Memory B cell (primary cell): ENCODE measurements at regions not wholly inside any gene's neighbourhood (a gene's known extent, or its start where the extent isn't known, plus 50 kb on each side); places are given as distances from the start of the nearest gene placed in this dataset.

Experiments
- ATAC-seq: fragments of 150-1000 bp; cut with Tn5 transposase; 2 replicates; pipeline ENCODE4 v1.10.0; 2021; ENCODE audit warnings: low read depth, mild to moderate bottlenecking, moderate library complexity
- DNase-seq, 2 donors: peaks; one replicate each; pipeline ENCODE4 v3.0.0; 2022; ENCODE audit warnings: low spot score in 2 of 2
- H3K27ac Mint-ChIP-seq: one replicate; pipeline ENCODE4 v1.8.0; 2022; ENCODE audit warnings: mild to moderate bottlenecking, moderate library complexity, mixed read lengths
- H3K27me3 Mint-ChIP-seq: one replicate; pipeline ENCODE4 v1.8.0; 2022; ENCODE audit warnings: mixed read lengths
- H3K36me3 Mint-ChIP-seq: one replicate; pipeline ENCODE4 v1.8.0; 2022; ENCODE audit warnings: mild to moderate bottlenecking, mixed read lengths
- H3K4me1 Mint-ChIP-seq: one replicate; pipeline ENCODE4 v1.8.0; 2022; ENCODE audit warnings: mixed read lengths
- H3K4me3 Mint-ChIP-seq: one replicate; pipeline ENCODE4 v1.8.0; 2022; ENCODE audit warnings: mild to moderate bottlenecking, moderate library complexity, mixed read lengths
- H3K9me3 Mint-ChIP-seq: one replicate; pipeline ENCODE4 v1.8.0; 2022; ENCODE audit warnings: mixed read lengths

DNA sequence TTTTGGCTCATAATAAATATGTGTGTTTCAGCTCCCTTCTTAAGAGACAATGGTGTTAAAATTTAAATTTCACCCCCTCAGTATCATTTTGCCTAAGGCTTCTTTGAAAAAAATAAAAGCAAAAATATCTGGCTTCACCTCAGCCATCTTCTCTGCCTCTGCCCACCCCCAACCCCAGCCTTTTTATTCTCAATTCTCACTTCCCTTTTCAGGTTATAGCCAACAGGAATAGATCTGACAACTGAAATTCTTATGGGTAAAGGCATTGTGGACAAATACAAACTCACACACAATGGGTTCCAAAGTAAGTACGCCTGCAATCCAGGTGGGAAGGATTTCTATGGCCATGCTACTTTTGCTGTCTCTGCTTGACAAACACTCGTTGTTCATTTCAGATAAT, 399.0 kb upstream of the ARRDC4 start:
- H3K9me3 Mint-ChIP-seq = peaks cover 8% of the 10 kb centered on the region
- no peak for DNase-seq
- no peaks in the 10 kb centered on the region for H3K36me3 Mint-ChIP-seq
- no peak overlapping the region for H3K27ac Mint-ChIP-seq
- H3K4me1 Mint-ChIP-seq = no peaks in the 10 kb centered on the region
- H3K4me3 Mint-ChIP-seq = no peak overlapping the region
- H3K27me3 Mint-ChIP-seq = no peaks in the 10 kb centered on the region
- no peak for ATAC-seq

- Mint-ChIP-seq H3K27me3 (no peaks in the 10 kb centered on the region), H3K36me3 (no peaks in the 10 kb centered on the region), H3K9me3 (peaks cover 5% of the 10 kb centered on the region), H3K27ac (no peak overlapping the region), H3K4me1 (no peaks in the 10 kb centered on the region), H3K4me3 (no peak overlapping the region)
- ATAC-seq (no peak), DNase-seq (no peak)
These were observed 397.0 kb upstream of the ARRDC4 start for GRCh38 chr15:97563516-97563915.

GRCh38 chr15:97566961-97567360, 393.5 kb upstream of the ARRDC4 start:
- no peak for ATAC-seq
- no peaks in the 10 kb centered on the region for H3K36me3 Mint-ChIP-seq
- H3K4me3 Mint-ChIP-seq = no peak overlapping the region
- peaks cover 2% of the 10 kb centered on the region for H3K9me3 Mint-ChIP-seq
- H3K27me3 Mint-ChIP-seq = no peaks in the 10 kb centered on the region
- DNase-seq = no peak
- no peak overlapping the region for H3K27ac Mint-ChIP-seq
- no peaks in the 10 kb centered on the region for H3K4me1 Mint-ChIP-seq

DNA sequence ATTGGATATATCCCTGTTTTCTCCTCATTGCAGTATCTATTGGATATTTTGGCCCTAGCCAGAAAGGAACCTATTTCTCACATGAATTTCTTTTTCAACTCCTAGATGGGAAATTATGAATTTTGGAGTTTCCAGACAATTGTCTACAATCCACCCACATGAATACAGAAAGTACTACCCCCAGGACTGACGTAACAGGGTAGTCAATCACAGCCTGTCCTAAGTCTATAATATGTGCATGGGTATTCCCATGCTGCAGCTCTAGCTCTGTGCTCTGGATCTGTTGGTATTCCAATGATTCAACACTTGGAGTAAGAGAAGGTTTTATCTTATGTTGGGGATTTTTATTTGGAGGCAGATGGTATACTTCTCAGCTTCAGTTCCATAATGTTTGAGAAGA, 393.1 kb upstream of the ARRDC4 start:
- no peaks in the 10 kb centered on the region for H3K4me1 Mint-ChIP-seq
- H3K27ac Mint-ChIP-seq = no peak overlapping the region
- H3K9me3 Mint-ChIP-seq = peaks cover 2% of the 10 kb centered on the region
- DNase-seq = no peak
- no peaks in the 10 kb centered on the region for H3K36me3 Mint-ChIP-seq
- no peak for ATAC-seq
- no peaks in the 10 kb centered on the region for H3K27me3 Mint-ChIP-seq
- H3K4me3 Mint-ChIP-seq = no peak overlapping the region

- no peak overlapping the region for H3K4me3 Mint-ChIP-seq
- DNase-seq (no peak), ATAC-seq (no peak)
- H3K27me3 Mint-ChIP-seq = no peaks in the 10 kb centered on the region
- H3K27ac Mint-ChIP-seq = no peak overlapping the region
- H3K4me1 Mint-ChIP-seq = no peaks in the 10 kb centered on the region
- H3K36me3 Mint-ChIP-seq = no peaks in the 10 kb centered on the region
- peaks cover 13% of the 10 kb centered on the region for H3K9me3 Mint-ChIP-seq
These were observed 383.4 kb upstream of the ARRDC4 start for GRCh38 chr15:97576929-97577645.

GRCh38 chr15:97585408-97585807, 375.1 kb upstream of the ARRDC4 start:
- Mint-ChIP-seq H3K27me3 (no peaks in the 10 kb centered on the region), H3K9me3 (peaks cover 9% of the 10 kb centered on the region), H3K4me1 (no peaks in the 10 kb centered on the region), H3K27ac (no peak overlapping the region), H3K36me3 (no peaks in the 10 kb centered on the region), H3K4me3 (no peak overlapping the region)
- ATAC-seq (no peak), DNase-seq (no peak)

DNA sequence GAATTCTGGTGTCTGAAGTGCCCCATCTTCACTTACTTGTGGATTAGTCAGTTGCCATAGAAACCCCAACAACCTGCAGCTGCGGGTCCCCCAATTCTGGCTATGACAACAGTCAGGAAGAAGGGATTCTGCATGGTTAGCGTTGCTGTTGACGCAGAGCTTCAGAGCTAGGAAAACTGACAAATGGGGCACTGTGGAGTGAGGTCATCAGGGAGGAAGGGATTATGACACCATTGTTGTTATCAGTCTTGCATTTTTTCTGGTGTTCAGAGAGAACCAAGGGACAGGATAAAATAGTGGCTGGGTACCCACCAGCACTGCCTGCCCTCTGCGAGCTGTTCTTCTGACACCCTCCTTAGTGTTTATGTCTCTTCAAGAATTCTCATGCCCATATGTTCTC, 367.7 kb upstream of the ARRDC4 start:
- Mint-ChIP-seq H3K36me3 (no peaks in the 10 kb centered on the region), H3K4me3 (no peak overlapping the region), H3K27ac (no peak overlapping the region), H3K4me1 (no peaks in the 10 kb centered on the region), H3K9me3 (peaks cover 4% of the 10 kb centered on the region), H3K27me3 (no peaks in the 10 kb centered on the region)
- DNase-seq (no peak), ATAC-seq (no peak)

GRCh38 chr15:97597801-97598200, 362.7 kb upstream of the ARRDC4 start:
- Mint-ChIP-seq H3K4me3 (no peak overlapping the region), H3K27me3 (no peaks in the 10 kb centered on the region), H3K9me3 (peaks cover 3% of the 10 kb centered on the region), H3K36me3 (no peaks in the 10 kb centered on the region), H3K27ac (no peak overlapping the region), H3K4me1 (no peaks in the 10 kb centered on the region)
- ATAC-seq (no peak), DNase-seq (no peak)

- Mint-ChIP-seq H3K27me3 (no peaks in the 10 kb centered on the region), H3K4me1 (no peaks in the 10 kb centered on the region), H3K9me3 (peaks cover 3% of the 10 kb centered on the region), H3K4me3 (no peak overlapping the region), H3K27ac (no peak overlapping the region), H3K36me3 (no peaks in the 10 kb centered on the region)
- DNase-seq (no peak), ATAC-seq (no peak)
These were observed 362.1 kb upstream of the ARRDC4 start for GRCh38 chr15:97598353-97598798.

DNA sequence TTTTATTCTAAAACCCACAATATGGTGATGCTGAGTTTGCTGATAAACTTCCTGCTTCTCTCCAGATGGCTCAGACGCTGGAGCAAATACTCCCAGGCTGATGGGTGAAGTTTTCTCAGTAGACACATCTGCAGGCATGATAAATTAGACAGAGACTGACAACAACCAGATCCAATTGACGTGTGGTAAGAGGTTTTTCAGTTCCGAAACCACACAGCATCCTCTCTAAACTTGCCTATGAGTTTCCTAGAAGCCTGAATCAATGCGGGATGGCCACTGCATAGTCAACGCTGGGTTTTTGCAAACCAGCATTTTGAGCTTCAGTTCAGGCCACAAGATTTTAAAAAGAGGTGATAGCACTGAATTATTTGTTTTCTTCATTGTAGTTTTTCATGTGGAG, 360.3 kb upstream of the ARRDC4 start:
- H3K27ac Mint-ChIP-seq = no peak overlapping the region
- peaks cover 3% of the 10 kb centered on the region for H3K9me3 Mint-ChIP-seq
- DNase-seq = no peak
- H3K27me3 Mint-ChIP-seq = no peaks in the 10 kb centered on the region
- no peaks in the 10 kb centered on the region for H3K36me3 Mint-ChIP-seq
- H3K4me3 Mint-ChIP-seq = no peak overlapping the region
- no peaks in the 10 kb centered on the region for H3K4me1 Mint-ChIP-seq
- ATAC-seq = no peak

DNA sequence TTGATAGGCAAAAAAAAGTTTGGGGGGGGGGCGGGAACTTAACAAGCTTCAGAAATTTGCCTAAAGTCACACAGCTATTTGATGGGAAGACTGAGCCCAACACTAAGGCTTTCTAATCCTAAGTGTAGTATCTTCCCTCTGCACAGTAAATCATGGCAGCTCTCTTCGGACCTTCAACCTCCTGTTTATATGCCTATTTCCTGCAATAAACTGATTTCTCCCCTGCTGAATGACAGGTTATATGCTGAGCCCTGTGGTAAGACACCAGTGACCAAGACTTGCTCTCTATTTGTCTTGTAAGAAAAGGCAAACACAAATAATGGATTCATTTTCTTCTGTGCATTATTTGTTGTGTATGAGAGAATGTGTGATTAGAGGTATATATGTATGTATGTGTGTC, 355.8 kb upstream of the ARRDC4 start:
- Mint-ChIP-seq H3K27me3 (no peaks in the 10 kb centered on the region), H3K4me3 (no peak overlapping the region), H3K4me1 (no peaks in the 10 kb centered on the region), H3K9me3 (peaks cover 3% of the 10 kb centered on the region), H3K36me3 (no peaks in the 10 kb centered on the region), H3K27ac (no peak overlapping the region)
- ATAC-seq (no peak), DNase-seq (no peak)

GRCh38 chr15:97615114-97615513, 345.4 kb upstream of the ARRDC4 start:
- Mint-ChIP-seq H3K27me3 (no peaks in the 10 kb centered on the region), H3K4me1 (no peaks in the 10 kb centered on the region), H3K27ac (no peak overlapping the region), H3K4me3 (no peak overlapping the region), H3K36me3 (no peaks in the 10 kb centered on the region), H3K9me3 (peaks cover 12% of the 10 kb centered on the region)
- ATAC-seq = no peak
- no peak for DNase-seq

- Mint-ChIP-seq H3K27me3 (no peaks in the 10 kb centered on the region), H3K27ac (no peak overlapping the region), H3K4me1 (no peaks in the 10 kb centered on the region), H3K4me3 (no peak overlapping the region), H3K36me3 (no peaks in the 10 kb centered on the region), H3K9me3 (peaks cover 8% of the 10 kb centered on the region)
- ATAC-seq = no peak
- no peak for DNase-seq
These were observed 337.3 kb upstream of the ARRDC4 start for GRCh38 chr15:97623091-97623661.

GRCh38 chr15:97627634-97628033, 332.9 kb upstream of the ARRDC4 start:
- H3K4me3 Mint-ChIP-seq = no peak overlapping the region

DNA sequence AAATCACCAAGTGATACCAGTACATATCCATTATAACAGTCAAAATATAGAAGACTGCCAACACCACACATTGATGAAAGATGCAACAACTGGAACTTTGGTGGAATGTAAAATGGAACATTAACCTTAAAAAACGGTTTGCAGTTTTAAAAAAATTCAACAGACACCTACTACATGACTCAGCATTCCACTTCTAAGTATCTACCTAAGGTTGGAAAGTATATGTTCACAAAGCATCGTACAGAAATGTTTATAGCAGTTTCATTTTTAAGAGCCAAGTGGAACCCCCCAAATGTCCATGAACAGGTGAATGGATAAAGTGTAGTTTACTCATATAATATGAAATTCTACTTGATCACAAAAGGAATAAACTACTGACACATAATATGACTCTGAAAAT, 314.7 kb upstream of the ARRDC4 start:
- H3K27me3 Mint-ChIP-seq = no peaks in the 10 kb centered on the region
- H3K4me3 Mint-ChIP-seq = no peak overlapping the region
- no peak overlapping the region for H3K27ac Mint-ChIP-seq
- peaks cover 3% of the 10 kb centered on the region for H3K9me3 Mint-ChIP-seq
- ATAC-seq = no peak
- H3K36me3 Mint-ChIP-seq = no peaks in the 10 kb centered on the region
- no peaks in the 10 kb centered on the region for H3K4me1 Mint-ChIP-seq
- no peak for DNase-seq

More at GRCh38 chr15:97627634-97628033, 332.9 kb upstream of the ARRDC4 start:
- ATAC-seq (no peak), DNase-seq (no peak)
- Mint-ChIP-seq H3K36me3 (no peaks in the 10 kb centered on the region), H3K9me3 (peaks cover 10% of the 10 kb centered on the region), H3K27me3 (no peaks in the 10 kb centered on the region), H3K4me1 (no peaks in the 10 kb centered on the region), H3K27ac (no peak overlapping the region)
